WERI-Rb-1 (cell line): ENCODE measurements at regions not wholly inside any gene's neighbourhood (a gene's known extent, or its start where the extent isn't known, plus 50 kb on each side); places are given as distances from the start of the nearest gene placed in this dataset.
"Not testable (repeated sequence)": the region's sequence is repeated elsewhere in the genome, so short reads cannot be mapped to it uniquely, and the experiment has no call there.

Source experiments
- DNase-seq: peaks from one replicate; pipeline ENCODE4 v3.0.0-alpha.2; 2020
- H3K27ac ChIP-seq: fragments of 250-450 bp; sonication (Bioruptor Pico); 2 replicates; pipeline ENCODE4 v1.5.1; 2020; ENCODE audit warnings: mild to moderate bottlenecking, moderate library complexity
- H3K27me3 ChIP-seq: fragments of 250-450 bp; sonication (Bioruptor Pico); 2 replicates; pipeline ENCODE4 v1.5.1; 2021; ENCODE audit warnings: mild to moderate bottlenecking, low read depth, moderate library complexity; ENCODE audit not compliant: insufficient read depth, severe bottlenecking
- H3K36me3 ChIP-seq: fragments of 250-450 bp; sonication (Bioruptor Pico); 2 replicates; pipeline ENCODE4 v1.5.1; 2020; ENCODE audit warnings: mild to moderate bottlenecking, moderate library complexity
- H3K4me3 ChIP-seq: 2 replicates; pipeline ENCODE4 v1.5.1; 2011; ENCODE audit warnings: low read depth, mild to moderate bottlenecking, control low read depth, low read length
- H3K9me3 ChIP-seq: fragments of 250-450 bp; sonication (Bioruptor Pico); 2 replicates; pipeline ENCODE4 v1.5.1; 2021; ENCODE audit warnings: mild to moderate bottlenecking, moderate library complexity; ENCODE audit not compliant: severe bottlenecking
- TF ChIP-seq, protein P1 (sequence below): IDR thresholded peaks from 2 replicates; pipeline ENCODE4 v1.5.1; 2011; ENCODE audit warnings: low read depth, mild to moderate bottlenecking, control low read depth, inconsistent platforms, low read length

DNA sequence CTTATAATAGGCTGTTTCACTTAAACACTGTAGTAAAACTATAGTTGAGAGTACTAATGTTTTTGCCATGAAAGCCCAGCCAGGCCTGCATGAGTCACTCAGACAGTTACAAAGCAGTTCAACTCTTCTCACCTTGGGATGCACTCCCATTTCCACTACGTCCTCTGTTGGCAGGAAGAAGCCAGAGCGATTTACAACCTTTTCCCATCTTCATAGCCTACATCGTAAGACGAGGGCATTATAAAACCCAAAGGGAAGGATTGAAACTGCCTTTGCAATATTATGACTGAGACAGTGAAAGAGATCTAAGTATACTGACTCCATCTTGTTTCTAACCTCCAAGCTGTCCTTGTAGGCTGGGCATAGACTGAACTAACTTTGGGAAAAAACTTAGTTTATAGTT, 71.8 kb upstream of the CSF1 start:
- no peak overlapping the region for H3K4me3 ChIP-seq
- no peak for DNase-seq
- peaks cover 4% of the 10 kb centered on the region for H3K9me3 ChIP-seq
- TF ChIP-seq, protein P1, sequence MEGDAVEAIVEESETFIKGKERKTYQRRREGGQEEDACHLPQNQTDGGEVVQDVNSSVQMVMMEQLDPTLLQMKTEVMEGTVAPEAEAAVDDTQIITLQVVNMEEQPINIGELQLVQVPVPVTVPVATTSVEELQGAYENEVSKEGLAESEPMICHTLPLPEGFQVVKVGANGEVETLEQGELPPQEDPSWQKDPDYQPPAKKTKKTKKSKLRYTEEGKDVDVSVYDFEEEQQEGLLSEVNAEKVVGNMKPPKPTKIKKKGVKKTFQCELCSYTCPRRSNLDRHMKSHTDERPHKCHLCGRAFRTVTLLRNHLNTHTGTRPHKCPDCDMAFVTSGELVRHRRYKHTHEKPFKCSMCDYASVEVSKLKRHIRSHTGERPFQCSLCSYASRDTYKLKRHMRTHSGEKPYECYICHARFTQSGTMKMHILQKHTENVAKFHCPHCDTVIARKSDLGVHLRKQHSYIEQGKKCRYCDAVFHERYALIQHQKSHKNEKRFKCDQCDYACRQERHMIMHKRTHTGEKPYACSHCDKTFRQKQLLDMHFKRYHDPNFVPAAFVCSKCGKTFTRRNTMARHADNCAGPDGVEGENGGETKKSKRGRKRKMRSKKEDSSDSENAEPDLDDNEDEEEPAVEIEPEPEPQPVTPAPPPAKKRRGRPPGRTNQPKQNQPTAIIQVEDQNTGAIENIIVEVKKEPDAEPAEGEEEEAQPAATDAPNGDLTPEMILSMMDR = no peak
- H3K27me3 ChIP-seq = no peaks in the 10 kb centered on the region
- no peak overlapping the region for H3K27ac ChIP-seq
- no peaks in the 10 kb centered on the region for H3K36me3 ChIP-seq

DNA sequence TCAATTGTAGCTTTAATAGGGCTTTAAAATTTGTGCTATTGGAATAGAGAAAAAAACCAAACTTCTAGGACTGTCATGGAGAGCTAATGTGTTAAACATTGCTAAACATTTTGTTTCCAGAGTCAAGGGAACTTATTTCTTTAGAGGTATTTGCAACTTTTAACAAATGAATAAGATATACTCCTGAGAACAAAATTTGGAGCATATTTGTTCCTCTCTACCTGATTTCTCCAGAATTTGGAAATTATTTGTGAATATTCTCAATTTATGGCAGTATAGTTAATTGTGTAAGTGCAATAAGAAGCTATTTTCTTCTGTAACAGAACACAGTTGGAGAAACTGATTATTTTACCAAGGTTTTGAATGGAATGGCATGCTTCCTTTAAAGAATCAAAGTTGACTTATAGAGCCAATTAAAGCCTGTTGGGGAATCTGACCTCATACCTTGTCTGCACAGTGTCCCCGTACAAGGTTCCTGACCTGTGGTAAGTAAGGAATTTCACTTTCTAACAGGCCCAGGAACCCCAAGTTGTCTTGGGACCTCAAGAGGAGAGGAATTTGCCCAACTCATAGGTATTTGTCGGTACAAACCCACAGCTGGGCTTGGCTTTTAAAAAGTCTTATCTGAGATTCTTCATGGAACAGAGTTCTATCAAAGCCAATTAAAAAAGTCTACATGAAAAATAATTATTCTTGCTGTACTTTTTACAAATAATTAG, 72.6 kb upstream of the CSF1 start:
- no peak for DNase-seq
- H3K36me3 ChIP-seq = no peaks in the 10 kb centered on the region
- H3K27ac ChIP-seq = no peak overlapping the region
- H3K4me3 ChIP-seq = no peak overlapping the region
- peaks cover 4% of the 10 kb centered on the region for H3K9me3 ChIP-seq
- no peaks in the 10 kb centered on the region for H3K27me3 ChIP-seq
- TF ChIP-seq, protein P1 = no peak

DNA sequence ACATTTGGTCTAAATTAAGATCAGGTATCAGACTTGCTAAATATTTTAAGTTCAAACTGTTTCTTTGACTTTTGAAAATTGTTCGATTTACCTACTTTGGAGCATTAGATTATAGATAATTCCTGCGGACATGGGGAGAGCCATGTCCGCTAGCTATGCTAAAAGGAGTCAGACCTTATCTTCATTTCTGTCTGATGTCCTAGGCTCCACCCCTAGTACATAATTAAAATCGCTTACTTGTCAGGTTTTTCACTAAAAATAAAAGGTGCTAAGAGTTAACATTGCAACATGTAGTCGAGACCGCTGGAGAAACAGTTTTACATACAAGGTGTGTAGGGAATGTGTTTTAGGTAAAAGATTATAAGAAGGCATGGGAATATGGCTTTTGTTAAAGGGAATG, 71.9 kb upstream of the EPS8L3 start:
- not testable (repeated sequence) for H3K36me3 ChIP-seq, H3K27ac ChIP-seq, H3K9me3 ChIP-seq, DNase-seq, H3K27me3 ChIP-seq, H3K4me3 ChIP-seq

DNA sequence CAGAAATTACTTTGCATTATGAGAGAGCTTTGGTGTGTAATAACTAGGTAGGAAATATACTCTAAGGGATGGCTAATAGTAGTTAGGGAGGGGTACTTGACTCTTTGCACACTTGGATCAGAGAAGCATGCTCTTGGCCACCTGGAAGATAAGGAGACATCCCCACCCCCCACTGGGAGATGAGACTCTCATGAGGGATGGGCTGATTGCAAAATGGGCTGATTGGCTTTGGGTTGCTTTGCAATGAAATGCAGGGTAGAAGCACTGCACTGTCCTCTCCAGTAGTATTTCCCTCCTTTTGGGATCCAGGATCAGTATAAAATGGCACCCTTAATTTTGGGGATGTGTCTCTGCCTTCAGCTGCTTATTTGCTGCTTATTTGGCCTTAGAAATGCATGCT, 71.2 kb upstream of the EPS8L3 start:
- Histone ChIP-seq H3K27me3 (no peaks in the 10 kb centered on the region), H3K36me3 (no peaks in the 10 kb centered on the region), H3K4me3 (no peak overlapping the region), H3K9me3 (peaks cover 8% of the 10 kb centered on the region), H3K27ac (no peak overlapping the region)
- DNase-seq = no peak
- TF ChIP-seq, protein P1 = no peak

GRCh38 chr1:109832945-109833344, 69.2 kb upstream of the EPS8L3 start:
- peaks cover 8% of the 10 kb centered on the region for H3K9me3 ChIP-seq
- TF ChIP-seq, protein P1 = no peak
- no peak overlapping the region for H3K27ac ChIP-seq

DNA sequence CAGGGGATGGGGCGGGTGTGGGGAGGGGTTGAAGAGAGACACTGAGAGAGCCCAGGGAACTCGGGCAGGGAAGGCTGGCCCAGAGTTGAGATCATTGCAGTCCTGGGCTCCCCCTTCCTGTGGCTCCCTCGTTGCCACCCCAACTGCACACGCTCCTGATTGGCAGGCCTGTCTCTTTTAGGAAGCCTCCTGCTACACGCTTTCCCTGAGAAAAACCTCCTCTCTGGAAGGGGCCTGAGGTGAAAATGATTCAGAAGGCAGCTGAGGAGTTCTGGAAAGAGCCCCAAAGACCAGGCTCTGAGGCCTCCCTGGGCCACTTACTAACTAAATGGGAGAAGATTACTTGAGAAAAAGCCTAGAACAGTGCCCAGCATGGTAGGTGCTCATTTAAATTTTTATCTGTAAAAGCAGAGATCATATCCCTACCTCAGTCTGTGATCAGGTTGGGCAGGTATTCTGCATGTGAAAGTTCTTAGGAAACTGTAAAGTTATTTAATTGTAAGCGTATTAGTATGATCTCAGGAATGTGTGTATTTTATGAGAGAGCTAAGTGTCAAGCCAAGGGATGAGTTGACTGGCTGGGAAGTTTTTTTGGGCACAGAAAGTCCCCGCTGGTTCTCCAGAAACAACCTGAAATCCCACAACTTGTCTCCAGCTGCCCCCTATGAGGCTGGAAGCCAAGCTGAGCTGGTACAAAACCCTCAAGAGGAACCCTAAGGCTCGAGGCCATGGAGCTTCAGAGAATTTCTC, 65.2 kb upstream of the EPS8L3 start:
- H3K27me3 ChIP-seq = no peaks in the 10 kb centered on the region
- TF ChIP-seq, protein P1 = no peak
- H3K27ac ChIP-seq = no peak overlapping the region
- H3K4me3 ChIP-seq = no peak overlapping the region
- H3K36me3 ChIP-seq = no peaks in the 10 kb centered on the region
- H3K9me3 ChIP-seq = peaks cover 4% of the 10 kb centered on the region
- DNase-seq = no peak

More at GRCh38 chr1:109832945-109833344, 69.2 kb upstream of the EPS8L3 start:
- Histone ChIP-seq H3K36me3 (no peaks in the 10 kb centered on the region), H3K4me3 (no peak overlapping the region), H3K27me3 (no peaks in the 10 kb centered on the region)
- DNase-seq = no peak
